ENCODE measurements at regions not wholly inside any gene's neighbourhood (a gene's known extent, or its start where the extent isn't known, plus 50 kb on each side); places are given as distances from the start of the nearest gene placed in this dataset.
A peak's percentile ranks its signal among the peaks of the same experiment; 100 is the strongest.
"Not testable (repeated sequence)": the region's sequence is repeated elsewhere in the genome, so short reads cannot be mapped to it uniquely, and the experiment has no call there.

- H3K4me1 ChIP-seq (ENCODE audit: control insufficient read depth in 5 of 5, insufficient read depth in 5 of 5, low read length in 5 of 5), result no peaks in the 10 kb centered on the region
- no peak overlapping the region for H3K27ac ChIP-seq (ENCODE audit: low read depth in 1 of 2, low read length in 1 of 2)
- no peak overlapping the region for H3K4me3 ChIP-seq
- ATAC-seq (ENCODE audit: insufficient read depth, low FRiP score) (no peak), DNase-seq (no peak)
- H3K9ac ChIP-seq (ENCODE audit: insufficient read depth in 1 of 2, low read length in 2 of 2), result no peak overlapping the region
- H3K36me3 ChIP-seq (ENCODE audit: control insufficient read depth in 4 of 4, insufficient read depth in 4 of 4, low read length in 4 of 4), result no peaks in the 10 kb centered on the region
- 84 to 88% methylated on average over 3 of the region's 3 CpGs for WGBS, 2 donors
- H3K27me3 ChIP-seq (ENCODE audit: control insufficient read depth in 3 of 3, insufficient read depth in 3 of 3, low read length in 2 of 3), result no peaks in the 10 kb centered on the region
- H3K9me3 ChIP-seq (ENCODE audit: control insufficient read depth in 4 of 4, insufficient read depth in 3 of 4, low read length in 3 of 4), result no peaks in the 10 kb centered on the region
- TF ChIP-seq CTCF (IDR thresholded peaks at IDR 0.05; ENCODE audit: control extremely low read depth, extremely low read depth), result no peak
These were observed 498.7 kb downstream of the CCER1 start for GRCh38 chr12:90456248-90456647.

- no peaks in the 10 kb centered on the region for H3K9me3 ChIP-seq (ENCODE audit: control insufficient read depth in 4 of 4, insufficient read depth in 3 of 4, low read length in 3 of 4)
- 66 to 79% methylated on average over 2 of the region's 2 CpGs for WGBS, 2 donors
- no peak for ATAC-seq (ENCODE audit: insufficient read depth, low FRiP score)
These were observed 499.2 kb downstream of the CCER1 start for GRCh38 chr12:90455756-90456155.

GRCh38 chr12:90449611-90450010 is 505.4 kb downstream of the CCER1 start:
- peak in 2 of 3 donors; percentile 21 to 25 for DNase-seq
- no peak overlapping the region for H3K27ac ChIP-seq (ENCODE audit: low read depth in 1 of 2, low read length in 1 of 2)
- H3K36me3 ChIP-seq (ENCODE audit: control insufficient read depth in 4 of 4, insufficient read depth in 4 of 4, low read length in 4 of 4), result no peaks in the 10 kb centered on the region
- peaks cover 0 to 6% (median 2%) of the 10 kb centered on the region in 4 donors for H3K9me3 ChIP-seq (ENCODE audit: control insufficient read depth in 4 of 4, insufficient read depth in 3 of 4, low read length in 3 of 4)
- H3K4me3 ChIP-seq, result no peak overlapping the region
- no peak for TF ChIP-seq CTCF (IDR thresholded peaks at IDR 0.05; ENCODE audit: control extremely low read depth, extremely low read depth)
- ATAC-seq (ENCODE audit: insufficient read depth, low FRiP score), result no peak
- H3K27me3 ChIP-seq (ENCODE audit: control insufficient read depth in 3 of 3, insufficient read depth in 3 of 3, low read length in 2 of 3), result no peaks in the 10 kb centered on the region
- no peak overlapping the region for H3K9ac ChIP-seq (ENCODE audit: insufficient read depth in 1 of 2, low read length in 2 of 2)
- H3K4me1 ChIP-seq (ENCODE audit: control insufficient read depth in 5 of 5, insufficient read depth in 5 of 5, low read length in 5 of 5), result peaks cover 0 to 6% (median 0%) of the 10 kb centered on the region in 5 donors

More at GRCh38 chr12:90455756-90456155, 499.2 kb downstream of the CCER1 start:
- TF ChIP-seq CTCF (IDR thresholded peaks at IDR 0.05; ENCODE audit: control extremely low read depth, extremely low read depth), result no peak
- no peaks in the 10 kb centered on the region for H3K36me3 ChIP-seq (ENCODE audit: control insufficient read depth in 4 of 4, insufficient read depth in 4 of 4, low read length in 4 of 4)
- no peak overlapping the region for H3K9ac ChIP-seq (ENCODE audit: insufficient read depth in 1 of 2, low read length in 2 of 2)
- no peaks in the 10 kb centered on the region for H3K27me3 ChIP-seq (ENCODE audit: control insufficient read depth in 3 of 3, insufficient read depth in 3 of 3, low read length in 2 of 3)
- no peaks in the 10 kb centered on the region for H3K4me1 ChIP-seq (ENCODE audit: control insufficient read depth in 5 of 5, insufficient read depth in 5 of 5, low read length in 5 of 5)
- no peak overlapping the region for H3K4me3 ChIP-seq
- H3K27ac ChIP-seq (ENCODE audit: low read depth in 1 of 2, low read length in 1 of 2), result no peak overlapping the region
- no peak for DNase-seq

DNA sequence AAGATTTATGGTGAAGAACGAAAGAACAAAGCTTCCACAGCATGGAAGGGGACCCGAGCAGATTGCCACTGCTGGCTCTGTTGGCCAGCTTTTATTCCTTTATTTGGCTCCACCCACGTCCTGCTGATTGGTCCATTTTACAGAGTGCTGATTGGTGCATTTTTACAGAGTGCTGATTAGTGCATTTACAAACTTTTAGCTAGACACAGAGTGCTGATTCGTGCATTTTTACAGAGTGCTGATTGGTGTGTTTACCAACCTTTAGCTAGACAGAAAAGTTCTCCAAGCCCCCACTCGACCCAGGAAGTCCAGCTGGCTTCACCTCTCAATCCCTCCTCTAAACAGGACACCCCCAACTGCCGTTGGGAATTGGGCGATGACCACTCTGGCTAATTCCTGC is 511.5 kb downstream of the CCER1 start:
- H3K36me3 ChIP-seq (ENCODE audit: control insufficient read depth in 4 of 4, insufficient read depth in 4 of 4, low read length in 4 of 4); H3K4me3 ChIP-seq; H3K27ac ChIP-seq (ENCODE audit: low read depth in 1 of 2, low read length in 1 of 2); ATAC-seq (ENCODE audit: insufficient read depth, low FRiP score); H3K9ac ChIP-seq (ENCODE audit: insufficient read depth in 1 of 2, low read length in 2 of 2); H3K4me1 ChIP-seq (ENCODE audit: control insufficient read depth in 5 of 5, insufficient read depth in 5 of 5, low read length in 5 of 5); DNase-seq; H3K27me3 ChIP-seq (ENCODE audit: control insufficient read depth in 3 of 3, insufficient read depth in 3 of 3, low read length in 2 of 3): not testable (repeated sequence)
- WGBS, 2 donors, result 64 to 71% methylated on average over 7 of the region's 7 CpGs
- H3K9me3 ChIP-seq (ENCODE audit: control insufficient read depth in 4 of 4, insufficient read depth in 3 of 4, low read length in 3 of 4), result peaks cover 0 to 12% (median 5%) of the 10 kb centered on the region in 4 donors

Measured in lung (tissue), 11 donors.